ENCODE measurements at regions not wholly inside any gene's neighbourhood (a gene's known extent, or its start where the extent isn't known, plus 50 kb on each side); places are given as distances from the start of the nearest gene placed in this dataset.

DNA sequence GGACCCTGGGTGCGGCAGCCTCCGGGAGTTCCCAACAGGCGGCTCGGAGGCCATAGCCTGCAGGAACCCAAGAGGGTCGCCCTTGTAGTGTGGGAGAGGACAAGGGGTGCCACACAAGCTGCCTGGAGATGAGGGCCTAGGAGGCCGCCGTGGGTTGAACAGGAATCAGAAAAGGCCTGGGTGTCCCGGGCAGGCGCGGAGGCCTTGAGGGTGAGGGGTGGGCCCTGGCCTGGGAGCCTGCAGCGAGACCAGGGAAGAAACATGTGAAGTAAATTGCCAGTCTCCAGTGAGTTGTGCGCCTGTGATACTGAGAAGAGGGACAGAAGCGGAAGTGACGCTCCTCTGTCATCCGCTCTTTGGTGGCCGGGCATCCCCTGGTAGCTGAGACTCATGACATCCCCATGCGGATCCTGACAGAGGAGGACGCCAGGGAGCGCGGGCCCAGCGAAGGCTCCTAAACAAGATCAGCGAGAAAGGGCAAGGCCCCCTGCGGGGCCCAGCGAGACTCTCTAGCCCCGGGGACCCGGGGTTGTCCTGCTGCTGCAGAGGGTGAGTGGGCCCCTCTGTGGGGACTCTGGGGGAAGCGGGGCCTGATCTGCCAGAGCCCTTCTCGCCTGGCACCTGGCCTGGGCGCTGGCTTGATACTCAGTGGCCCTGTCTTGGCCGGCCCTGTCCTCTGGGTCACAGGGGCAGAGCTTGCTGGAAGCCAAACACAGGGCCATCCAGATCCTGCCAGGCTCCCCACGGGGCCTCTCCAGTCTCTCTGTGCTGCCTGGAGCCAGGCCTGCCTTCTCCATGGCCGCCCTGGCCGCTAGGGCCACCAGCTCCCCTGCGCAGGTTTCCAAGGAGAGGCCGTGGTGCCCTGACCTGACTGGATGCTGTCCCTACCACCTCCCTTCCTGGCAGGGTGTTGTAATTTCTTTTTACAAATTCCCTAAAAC is 788.4 kb downstream of the TLE4 start:
- H3K36me3 ChIP-seq (ENCODE audit: control insufficient read depth, low read depth, low read length) = no peaks in the 10 kb centered on the region
- H3K9me3 ChIP-seq (ENCODE audit: control insufficient read depth, low read depth, low read length) = no peaks in the 10 kb centered on the region
- no peak overlapping the region for H3K27ac ChIP-seq (ENCODE audit: low read length)
- H3K9ac ChIP-seq (ENCODE audit: low read length) = no peak overlapping the region
- no peak overlapping the region for H3K4me3 ChIP-seq (ENCODE audit: low read length)
- no peaks in the 10 kb centered on the region for H3K27me3 ChIP-seq (ENCODE audit: control insufficient read depth, insufficient read depth, low read length)
- H3K4me1 ChIP-seq (ENCODE audit: control insufficient read depth, low read depth, low read length) = no peaks in the 10 kb centered on the region

DNA sequence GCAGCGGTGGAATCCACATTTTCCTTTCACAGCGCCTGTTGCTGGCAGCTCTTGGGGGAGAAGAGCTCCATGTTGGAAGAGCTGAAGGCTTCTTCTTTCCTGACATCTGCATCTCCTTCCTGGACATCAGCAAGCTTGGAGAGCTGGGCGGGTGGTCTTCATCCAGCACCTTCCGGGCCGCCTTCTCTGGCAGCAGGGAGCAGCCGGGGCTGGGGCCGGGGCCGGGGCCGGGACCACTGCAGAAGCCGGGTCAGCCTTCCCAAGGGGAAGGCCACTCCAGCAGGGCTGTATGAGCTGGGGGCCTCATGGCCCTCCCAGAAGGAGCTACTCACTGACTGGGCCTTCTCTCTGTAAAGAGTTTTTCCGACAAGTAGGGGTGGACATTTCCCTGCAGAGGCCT is 787.5 kb downstream of the TLE4 start:
- no peaks in the 10 kb centered on the region for H3K27me3 ChIP-seq (ENCODE audit: control insufficient read depth, insufficient read depth, low read length)
- H3K27ac ChIP-seq (ENCODE audit: low read length) = no peak overlapping the region
- H3K9me3 ChIP-seq (ENCODE audit: control insufficient read depth, low read depth, low read length) = no peaks in the 10 kb centered on the region

DNA sequence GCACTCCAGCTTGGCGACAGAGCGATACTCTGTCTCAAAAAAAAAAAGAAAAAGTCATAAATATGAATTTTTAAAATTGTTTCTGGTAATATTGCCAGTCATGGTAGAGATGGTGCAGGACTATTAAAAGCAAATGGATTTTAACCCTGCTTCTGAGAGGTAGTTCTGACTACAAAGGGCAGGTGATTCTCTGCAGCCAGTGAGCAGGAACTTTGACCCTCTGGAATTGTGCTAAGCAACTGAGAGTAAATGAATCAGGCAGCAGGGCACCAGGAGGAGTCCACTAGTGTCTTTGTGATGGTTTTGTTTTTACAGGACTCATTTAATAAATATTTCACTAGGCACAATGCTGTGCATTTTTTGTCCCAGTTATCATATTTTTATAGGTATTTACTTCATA is 781.2 kb downstream of the TLE4 start:
- Histone ChIP-seq H3K9me3 (ENCODE audit: control insufficient read depth, low read depth, low read length) (no peaks in the 10 kb centered on the region), H3K27me3 (ENCODE audit: control insufficient read depth, insufficient read depth, low read length) (no peaks in the 10 kb centered on the region), H3K9ac (ENCODE audit: low read length) (no peak overlapping the region), H3K4me3 (ENCODE audit: low read length) (no peak overlapping the region), H3K4me1 (ENCODE audit: control insufficient read depth, low read depth, low read length) (no peaks in the 10 kb centered on the region), H3K27ac (ENCODE audit: low read length) (no peak overlapping the region), H3K36me3 (ENCODE audit: control insufficient read depth, low read depth, low read length) (no peaks in the 10 kb centered on the region)

More for the DNA sequence above, 787.5 kb downstream of the TLE4 start:
- no peak overlapping the region for H3K4me3 ChIP-seq (ENCODE audit: low read length)
- H3K9ac ChIP-seq (ENCODE audit: low read length) = no peak overlapping the region
- no peaks in the 10 kb centered on the region for H3K4me1 ChIP-seq (ENCODE audit: control insufficient read depth, low read depth, low read length)
- no peaks in the 10 kb centered on the region for H3K36me3 ChIP-seq (ENCODE audit: control insufficient read depth, low read depth, low read length)

DNA sequence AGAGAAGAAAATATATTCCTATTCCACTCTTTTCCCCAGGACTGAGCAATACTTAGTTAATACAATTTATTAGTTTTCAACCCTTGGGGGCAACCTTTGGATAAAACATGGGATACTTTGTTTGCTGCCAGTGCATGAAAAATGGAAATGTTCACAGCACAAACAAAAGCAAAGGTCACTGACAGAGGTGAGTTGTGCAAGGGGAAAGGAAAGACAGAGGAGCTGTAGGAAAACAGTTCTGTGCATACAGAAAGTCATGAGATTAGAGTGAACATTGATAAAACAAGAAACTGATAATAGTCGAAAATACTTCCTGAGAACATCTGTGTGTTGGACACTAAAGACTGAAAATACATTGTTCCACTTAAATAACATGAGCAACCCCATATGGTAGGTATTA is 779.8 kb downstream of the TLE4 start:
- Histone ChIP-seq H3K9ac (ENCODE audit: low read length) (no peak overlapping the region), H3K27ac (ENCODE audit: low read length) (no peak overlapping the region), H3K36me3 (ENCODE audit: control insufficient read depth, low read depth, low read length) (no peaks in the 10 kb centered on the region), H3K4me1 (ENCODE audit: control insufficient read depth, low read depth, low read length) (no peaks in the 10 kb centered on the region), H3K9me3 (ENCODE audit: control insufficient read depth, low read depth, low read length) (peaks cover under 1% of the 10 kb centered on the region), H3K27me3 (ENCODE audit: control insufficient read depth, insufficient read depth, low read length) (no peaks in the 10 kb centered on the region), H3K4me3 (ENCODE audit: low read length) (no peak overlapping the region)

- H3K27ac ChIP-seq (ENCODE audit: low read length) = no peak overlapping the region
- H3K4me3 ChIP-seq (ENCODE audit: low read length) = no peak overlapping the region
- H3K9ac ChIP-seq (ENCODE audit: low read length) = no peak overlapping the region
- H3K9me3 ChIP-seq (ENCODE audit: control insufficient read depth, low read depth, low read length) = no peaks in the 10 kb centered on the region
- H3K36me3 ChIP-seq (ENCODE audit: control insufficient read depth, low read depth, low read length) = no peaks in the 10 kb centered on the region
- H3K4me1 ChIP-seq (ENCODE audit: control insufficient read depth, low read depth, low read length) = no peaks in the 10 kb centered on the region
- no peaks in the 10 kb centered on the region for H3K27me3 ChIP-seq (ENCODE audit: control insufficient read depth, insufficient read depth, low read length)
These were observed 754.3 kb downstream of the TLE4 start for GRCh38 chr9:80326105-80326504.

DNA sequence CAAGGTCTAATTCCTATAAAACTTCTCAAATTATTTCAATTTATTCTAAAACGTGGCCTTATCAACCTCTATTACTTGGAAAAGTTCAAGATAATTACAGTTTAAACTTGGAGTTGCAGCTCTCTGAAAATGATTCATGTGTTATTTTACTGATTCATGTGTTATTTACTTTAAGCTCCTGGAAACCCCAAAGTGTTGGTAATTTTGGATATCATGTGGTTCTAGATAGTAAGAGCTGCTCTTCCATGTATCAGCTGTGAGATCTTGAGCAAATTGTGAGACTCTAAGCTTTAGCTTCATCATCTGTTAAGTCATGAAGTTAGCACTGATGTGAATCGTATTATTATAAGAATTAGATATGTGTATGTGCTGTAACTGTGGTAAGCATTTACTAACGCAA is 749.2 kb downstream of the TLE4 start:
- Histone ChIP-seq H3K9ac (ENCODE audit: low read length) (no peak overlapping the region), H3K36me3 (ENCODE audit: control insufficient read depth, low read depth, low read length) (no peaks in the 10 kb centered on the region), H3K9me3 (ENCODE audit: control insufficient read depth, low read depth, low read length) (no peaks in the 10 kb centered on the region), H3K4me3 (ENCODE audit: low read length) (no peak overlapping the region), H3K4me1 (ENCODE audit: control insufficient read depth, low read depth, low read length) (no peaks in the 10 kb centered on the region), H3K27me3 (ENCODE audit: control insufficient read depth, insufficient read depth, low read length) (no peaks in the 10 kb centered on the region), H3K27ac (ENCODE audit: low read length) (no peak overlapping the region)

- no peaks in the 10 kb centered on the region for H3K4me1 ChIP-seq (ENCODE audit: control insufficient read depth, low read depth, low read length)
- H3K36me3 ChIP-seq (ENCODE audit: control insufficient read depth, low read depth, low read length) = no peaks in the 10 kb centered on the region
- H3K9me3 ChIP-seq (ENCODE audit: control insufficient read depth, low read depth, low read length) = no peaks in the 10 kb centered on the region
- H3K4me3 ChIP-seq (ENCODE audit: low read length) = no peak overlapping the region
- no peaks in the 10 kb centered on the region for H3K27me3 ChIP-seq (ENCODE audit: control insufficient read depth, insufficient read depth, low read length)
- H3K9ac ChIP-seq (ENCODE audit: low read length) = no peak overlapping the region
- no peak overlapping the region for H3K27ac ChIP-seq (ENCODE audit: low read length)
These were observed 748.7 kb downstream of the TLE4 start for GRCh38 chr9:80320480-80320879.

DNA sequence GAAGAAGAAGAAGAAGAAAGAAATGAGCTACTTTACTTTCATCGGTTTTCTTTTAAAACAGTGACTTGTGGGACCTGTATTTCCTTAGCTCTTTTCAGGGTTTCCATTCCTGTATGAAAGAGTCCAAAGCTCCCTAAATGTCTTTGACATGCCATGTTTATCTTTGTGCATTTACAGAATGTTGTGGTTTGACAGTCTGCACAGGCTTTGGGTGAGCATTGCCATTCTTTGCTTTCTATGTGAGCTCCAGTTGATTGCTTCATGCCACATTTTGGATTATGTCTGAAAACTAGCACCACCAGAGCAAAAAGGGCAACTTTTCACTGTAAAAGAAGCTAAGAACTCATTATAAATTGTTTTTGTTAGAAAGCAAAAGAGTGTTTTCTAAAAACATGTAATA is 733.4 kb downstream of the TLE4 start:
- no peaks in the 10 kb centered on the region for H3K4me1 ChIP-seq (ENCODE audit: control insufficient read depth, low read depth, low read length)
- H3K27me3 ChIP-seq (ENCODE audit: control insufficient read depth, insufficient read depth, low read length) = no peaks in the 10 kb centered on the region
- H3K9me3 ChIP-seq (ENCODE audit: control insufficient read depth, low read depth, low read length) = no peaks in the 10 kb centered on the region
- no peak overlapping the region for H3K4me3 ChIP-seq (ENCODE audit: low read length)
- H3K27ac ChIP-seq (ENCODE audit: low read length) = no peak overlapping the region
- H3K9ac ChIP-seq (ENCODE audit: low read length) = no peak overlapping the region
- no peaks in the 10 kb centered on the region for H3K36me3 ChIP-seq (ENCODE audit: control insufficient read depth, low read depth, low read length)

- Histone ChIP-seq H3K36me3 (ENCODE audit: control insufficient read depth, low read depth, low read length) (no peaks in the 10 kb centered on the region), H3K9me3 (ENCODE audit: control insufficient read depth, low read depth, low read length) (no peaks in the 10 kb centered on the region), H3K4me3 (ENCODE audit: low read length) (no peak overlapping the region), H3K27ac (ENCODE audit: low read length) (no peak overlapping the region), H3K27me3 (ENCODE audit: control insufficient read depth, insufficient read depth, low read length) (no peaks in the 10 kb centered on the region), H3K9ac (ENCODE audit: low read length) (no peak overlapping the region), H3K4me1 (ENCODE audit: control insufficient read depth, low read depth, low read length) (no peaks in the 10 kb centered on the region)
These were observed 723.2 kb downstream of the TLE4 start for GRCh38 chr9:80294955-80295354.

- Histone ChIP-seq H3K27me3 (ENCODE audit: control insufficient read depth, insufficient read depth, low read length) (no peaks in the 10 kb centered on the region), H3K4me1 (ENCODE audit: control insufficient read depth, low read depth, low read length) (no peaks in the 10 kb centered on the region), H3K9ac (ENCODE audit: low read length) (no peak overlapping the region), H3K36me3 (ENCODE audit: control insufficient read depth, low read depth, low read length) (no peaks in the 10 kb centered on the region), H3K4me3 (ENCODE audit: low read length) (no peak overlapping the region), H3K27ac (ENCODE audit: low read length) (no peak overlapping the region), H3K9me3 (ENCODE audit: control insufficient read depth, low read depth, low read length) (no peaks in the 10 kb centered on the region)
These were observed 722.6 kb downstream of the TLE4 start for GRCh38 chr9:80294318-80294717.

GRCh38 chr9:80292231-80292630 is 720.5 kb downstream of the TLE4 start:
- Histone ChIP-seq H3K4me1 (ENCODE audit: control insufficient read depth, low read depth, low read length) (no peaks in the 10 kb centered on the region), H3K27me3 (ENCODE audit: control insufficient read depth, insufficient read depth, low read length) (no peaks in the 10 kb centered on the region), H3K4me3 (ENCODE audit: low read length) (no peak overlapping the region), H3K36me3 (ENCODE audit: control insufficient read depth, low read depth, low read length) (no peaks in the 10 kb centered on the region), H3K9me3 (ENCODE audit: control insufficient read depth, low read depth, low read length) (no peaks in the 10 kb centered on the region), H3K27ac (ENCODE audit: low read length) (no peak overlapping the region), H3K9ac (ENCODE audit: low read length) (no peak overlapping the region)

DNA sequence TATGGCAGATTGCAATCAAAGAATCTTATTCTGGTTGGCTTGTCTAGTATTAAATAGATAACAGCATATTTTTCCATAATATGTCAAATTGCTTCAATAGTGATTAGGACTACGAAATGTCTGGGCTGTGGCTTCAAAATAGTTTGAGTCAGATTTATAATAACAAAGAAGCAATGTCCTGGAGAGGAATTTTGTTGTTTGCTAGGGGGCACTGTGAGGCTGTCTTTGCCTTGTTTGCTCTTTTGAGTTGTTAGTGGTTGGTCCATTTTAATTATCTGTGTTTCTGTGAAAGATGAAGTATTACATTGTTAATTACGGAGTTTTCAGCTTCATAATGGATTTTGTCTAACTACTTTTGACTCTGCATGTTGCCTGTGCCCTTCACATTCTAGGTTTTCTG is 713.6 kb downstream of the TLE4 start:
- Histone ChIP-seq H3K4me1 (ENCODE audit: control insufficient read depth, low read depth, low read length) (peaks cover 21% of the 10 kb centered on the region), H3K27me3 (ENCODE audit: control insufficient read depth, insufficient read depth, low read length) (no peaks in the 10 kb centered on the region), H3K27ac (ENCODE audit: low read length) (no peak overlapping the region), H3K36me3 (ENCODE audit: control insufficient read depth, low read depth, low read length) (no peaks in the 10 kb centered on the region), H3K9ac (ENCODE audit: low read length) (no peak overlapping the region), H3K9me3 (ENCODE audit: control insufficient read depth, low read depth, low read length) (no peaks in the 10 kb centered on the region), H3K4me3 (ENCODE audit: low read length) (no peak overlapping the region)

Measured in iPS-18a (cell line).